ENCODE measurements at regions not wholly inside any gene's neighbourhood (a gene's known extent, or its start where the extent isn't known, plus 50 kb on each side); places are given as distances from the start of the nearest gene placed in this dataset.

DNA sequence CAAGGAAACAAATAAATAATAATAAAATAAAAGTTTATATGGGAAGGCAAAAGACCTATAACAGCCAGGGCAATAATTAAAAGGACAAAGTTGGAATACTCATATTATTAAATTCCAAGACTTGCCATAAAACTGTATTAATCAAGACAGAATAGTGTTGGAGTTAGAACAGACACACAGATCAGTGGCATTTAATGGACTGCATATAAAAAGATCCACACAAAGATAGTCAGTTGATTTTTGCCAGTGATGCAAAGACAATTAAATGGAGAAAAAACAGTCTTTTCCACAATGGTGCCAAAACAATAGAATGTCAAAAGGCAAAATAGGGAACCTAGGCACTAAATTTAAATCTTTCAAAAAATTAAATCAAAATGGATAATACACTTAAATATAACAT lies 587.1 kb upstream of the GRIA3 start:
- TF ChIP-seq CTCF (IDR thresholded peaks at IDR 0.05) = no peak
- no peak for TF ChIP-seq POLR2A (IDR thresholded peaks at IDR 0.05)
- TF ChIP-seq EP300 (IDR thresholded peaks at IDR 0.05) = no peak
- no peak for TF ChIP-seq POLR2AphosphoS5 (IDR thresholded peaks at IDR 0.05)
